HG02610 (cell line): ENCODE measurements at regions not wholly inside any gene's neighbourhood (a gene's known extent, or its start where the extent isn't known, plus 50 kb on each side); places are given as distances from the start of the nearest gene placed in this dataset.
"Not testable (repeated sequence)": the region's sequence is repeated elsewhere in the genome, so short reads cannot be mapped to it uniquely, and the experiment has no call there.

Experiments used
- ATAC-seq: cut with Tn5 transposase; IDR thresholded peaks from one replicate; pipeline ENCODE4 v1.9.1; 2021; ENCODE audit warnings: mild to moderate bottlenecking, moderate library complexity; ENCODE audit not compliant: unreplicated experiment

GRCh38 chr9:61953108-61953507 is 763.3 kb downstream of the SPATA31A7 start:
- not testable (repeated sequence) for ATAC-seq

GRCh38 chr9:61971635-61972034 is 781.8 kb downstream of the SPATA31A7 start:
- not testable (repeated sequence) for ATAC-seq

- not testable (repeated sequence) for ATAC-seq
These were observed 784.7 kb downstream of the SPATA31A7 start for GRCh38 chr9:61974501-61974900.

- ATAC-seq = not testable (repeated sequence)
These were observed 786.5 kb downstream of the SPATA31A7 start for GRCh38 chr9:61976318-61976717.

GRCh38 chr9:61982727-61983126 is 792.9 kb downstream of the SPATA31A7 start:
- not testable (repeated sequence) for ATAC-seq

GRCh38 chr9:61983441-61983840 is 793.6 kb downstream of the SPATA31A7 start:
- ATAC-seq = not testable (repeated sequence)

GRCh38 chr9:61983954-61984353 is 794.1 kb downstream of the SPATA31A7 start:
- not testable (repeated sequence) for ATAC-seq

- not testable (repeated sequence) for ATAC-seq
These were observed 794.7 kb downstream of the SPATA31A7 start for GRCh38 chr9:61984513-61984912.

- ATAC-seq = not testable (repeated sequence)
These were observed 802.3 kb downstream of the SPATA31A7 start for GRCh38 chr9:61992110-61992509.

- ATAC-seq = not testable (repeated sequence)
These were observed 842.6 kb downstream of the SPATA31A7 start for GRCh38 chr9:62032441-62032840.

GRCh38 chr9:62038260-62038659 is 848.4 kb downstream of the SPATA31A7 start:
- not testable (repeated sequence) for ATAC-seq

GRCh38 chr9:62058155-62058554 is 868.3 kb downstream of the SPATA31A7 start:
- ATAC-seq = not testable (repeated sequence)

- ATAC-seq = not testable (repeated sequence)
These were observed 881.2 kb downstream of the SPATA31A7 start for GRCh38 chr9:62071043-62071442.

GRCh38 chr9:62073401-62073800 is 883.6 kb downstream of the SPATA31A7 start:
- not testable (repeated sequence) for ATAC-seq

- ATAC-seq = not testable (repeated sequence)
These were observed 894.4 kb downstream of the SPATA31A7 start for GRCh38 chr9:62084245-62084644.

GRCh38 chr9:62095714-62096345 is 906.0 kb downstream of the SPATA31A7 start:
- ATAC-seq = not testable (repeated sequence)

- peak; percentile 99 for ATAC-seq
These were observed 920.6 kb downstream of the SPATA31A7 start for GRCh38 chr9:62110486-62110885.

GRCh38 chr9:62116951-62117640 is 927.3 kb downstream of the SPATA31A7 start:
- not testable (repeated sequence) for ATAC-seq

GRCh38 chr9:62119656-62120055 is 929.8 kb downstream of the SPATA31A7 start:
- peak; percentile 63 for ATAC-seq

GRCh38 chr9:62125631-62126611 is 936.1 kb downstream of the SPATA31A7 start:
- not testable (repeated sequence) for ATAC-seq

GRCh38 chr9:62135022-62135421 is 945.2 kb downstream of the SPATA31A7 start:
- not testable (repeated sequence) for ATAC-seq
